DMS53 treated with DMSO at 0.1 percent for 48 hours (cell line): ENCODE measurements at regions not wholly inside any gene's neighbourhood (a gene's known extent, or its start where the extent isn't known, plus 50 kb on each side); places are given as distances from the start of the nearest gene placed in this dataset.

Experiments
- DNase-seq: peaks from one replicate; lab custom pipeline; 2025; ENCODE audit not compliant: unreplicated experiment; lab: John Stamatoyannopoulos, UW

GRCh38 chr3:177590826-177591225 is 393.5 kb upstream of the TBL1XR1 start:
- no peak for DNase-seq

- DNase-seq: no peak
Observed at GRCh38 chr3:177591379-177591778, 394.1 kb upstream of the TBL1XR1 start.

- no peak for DNase-seq
Observed at GRCh38 chr3:177594096-177594495, 396.8 kb upstream of the TBL1XR1 start.

- DNase-seq: no peak
Observed at GRCh38 chr3:177595530-177596188, 398.4 kb upstream of the TBL1XR1 start.

- DNase-seq: no peak
Observed at GRCh38 chr3:177596248-177596815, 399.1 kb upstream of the TBL1XR1 start.

GRCh38 chr3:177596816-177597271 is 399.6 kb upstream of the TBL1XR1 start:
- DNase-seq: no peak

- peak; percentile 37 for DNase-seq
Observed at GRCh38 chr3:177597311-177598096, 400.2 kb upstream of the TBL1XR1 start.

GRCh38 chr3:177598097-177598833 is 401.0 kb upstream of the TBL1XR1 start:
- no peak for DNase-seq

GRCh38 chr3:177599326-177599725 is 402.0 kb upstream of the TBL1XR1 start:
- DNase-seq: no peak

GRCh38 chr3:177599837-177600236 is 402.6 kb upstream of the TBL1XR1 start:
- DNase-seq: no peak

- DNase-seq: no peak
Observed at GRCh38 chr3:177600411-177600810, 403.1 kb upstream of the TBL1XR1 start.

GRCh38 chr3:177601152-177601551 is 403.9 kb upstream of the TBL1XR1 start:
- DNase-seq: no peak

GRCh38 chr3:177602601-177603147 is 405.4 kb upstream of the TBL1XR1 start:
- DNase-seq: peak; percentile 52

GRCh38 chr3:177603148-177603603 is 405.9 kb upstream of the TBL1XR1 start:
- DNase-seq: no peak

- no peak for DNase-seq
Observed at GRCh38 chr3:177604181-177604580, 406.9 kb upstream of the TBL1XR1 start.

GRCh38 chr3:177606891-177607290 is 409.6 kb upstream of the TBL1XR1 start:
- peak; percentile 82 for DNase-seq

GRCh38 chr3:177607589-177607988 is 410.3 kb upstream of the TBL1XR1 start:
- peak; percentile 38 for DNase-seq

GRCh38 chr3:177608443-177608842 is 411.2 kb upstream of the TBL1XR1 start:
- no peak for DNase-seq

GRCh38 chr3:177609613-177610012 is 412.3 kb upstream of the TBL1XR1 start:
- no peak for DNase-seq

- no peak for DNase-seq
Observed at GRCh38 chr3:177610262-177610661, 413.0 kb upstream of the TBL1XR1 start.
